Fibroblast of pulmonary artery (primary cell): ENCODE measurements at regions not wholly inside any gene's neighbourhood (a gene's known extent, or its start where the extent isn't known, plus 50 kb on each side); places are given as distances from the start of the nearest gene placed in this dataset.

ENCODE experiments used
- DNase-seq: peaks from one replicate; pipeline ENCODE4 v3.0.0-alpha.2; 2010; ENCODE audit warnings: low read depth
- H3K4me3 ChIP-seq: replicated peaks from 2 replicates; pipeline ENCODE4 v1.5.1; 2011; ENCODE audit warnings: low read depth, mild to moderate bottlenecking, control low read depth, low read length, moderate library complexity
- CTCF ChIP-seq: IDR thresholded peaks from 2 replicates; pipeline ENCODE4 v1.5.1; 2011; ENCODE audit warnings: mild to moderate bottlenecking, control low read depth, low read length, inconsistent platforms; ENCODE audit errors: missing control alignments

DNA sequence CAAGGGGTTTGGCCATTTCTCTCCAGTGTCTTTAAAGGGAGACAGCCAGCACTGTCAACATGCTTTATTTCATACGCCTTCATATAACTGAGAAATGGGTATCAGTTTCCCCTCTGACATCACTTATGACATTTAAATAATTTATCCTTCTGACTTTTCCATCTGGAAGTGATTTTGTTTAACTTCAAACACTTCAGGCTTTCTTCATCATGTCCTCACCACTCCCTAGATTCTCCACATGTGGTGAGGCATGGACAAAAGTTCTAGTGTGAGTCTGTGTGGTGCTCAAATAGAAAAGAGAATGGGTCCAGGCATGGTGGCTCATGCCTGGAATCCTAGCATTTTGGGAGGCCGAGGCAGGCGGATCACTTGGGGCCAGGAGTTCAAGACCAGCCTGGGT lies 158.6 kb downstream of the TXNL1 start:
- no peak overlapping the region for H3K4me3 ChIP-seq
- no peak for DNase-seq
- no peak for TF ChIP-seq CTCF

DNA sequence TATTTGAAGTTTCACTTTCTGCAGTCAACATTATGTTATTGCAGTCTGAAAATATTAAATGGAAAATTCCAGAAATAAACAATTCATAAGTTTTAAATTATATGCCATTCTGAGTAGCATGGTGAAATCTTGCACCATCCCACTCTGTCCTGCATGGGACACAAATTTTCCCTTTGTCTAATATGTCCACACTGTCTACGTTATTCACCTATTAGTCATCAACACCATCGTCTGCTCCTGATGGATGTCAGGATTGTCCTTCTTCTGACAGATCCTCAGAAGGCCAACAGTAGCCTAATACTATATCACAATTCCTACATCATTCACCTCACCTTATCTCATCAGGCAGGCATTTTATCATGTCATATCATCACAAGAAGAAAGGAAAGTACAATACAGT lies 163.1 kb downstream of the TXNL1 start:
- H3K4me3 ChIP-seq, result no peak overlapping the region
- peak; percentile 6 for DNase-seq
- no peak for TF ChIP-seq CTCF

DNA sequence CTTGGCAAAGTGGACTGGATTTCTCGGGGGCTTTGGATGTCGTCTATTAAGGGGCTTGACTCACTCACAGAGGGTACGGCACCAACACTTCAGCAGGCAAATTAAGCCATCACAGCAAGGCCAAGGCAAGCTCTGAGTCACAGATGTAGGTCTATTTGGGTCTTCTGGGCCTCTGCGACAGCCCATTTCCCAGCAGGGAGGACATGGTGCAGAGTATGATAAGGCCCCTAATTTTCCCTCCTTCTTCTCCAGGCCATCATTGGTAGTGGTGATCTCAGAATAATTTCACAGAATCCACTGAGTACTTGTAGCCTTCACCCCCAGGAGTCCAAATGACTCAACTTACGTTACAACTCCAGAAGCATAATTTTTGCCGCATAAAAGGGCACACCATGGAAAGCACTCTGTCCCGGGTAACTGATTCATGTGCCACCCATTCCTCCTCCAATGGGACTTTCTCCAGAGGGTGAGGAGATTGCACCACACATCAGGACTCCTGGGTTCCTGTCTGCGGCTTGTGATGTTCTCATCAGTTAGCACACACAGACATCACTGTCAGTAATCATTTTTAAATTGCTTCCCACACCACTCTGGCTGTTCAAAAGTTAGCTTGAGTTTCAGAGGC lies 164.9 kb downstream of the TXNL1 start:
- no peak for DNase-seq
- no peak overlapping the region for H3K4me3 ChIP-seq
- TF ChIP-seq CTCF, result no peak

- no peak overlapping the region for H3K4me3 ChIP-seq
- TF ChIP-seq CTCF, result no peak
- no peak for DNase-seq
These were observed 167.7 kb downstream of the TXNL1 start for GRCh38 chr18:56470406-56471351.

DNA sequence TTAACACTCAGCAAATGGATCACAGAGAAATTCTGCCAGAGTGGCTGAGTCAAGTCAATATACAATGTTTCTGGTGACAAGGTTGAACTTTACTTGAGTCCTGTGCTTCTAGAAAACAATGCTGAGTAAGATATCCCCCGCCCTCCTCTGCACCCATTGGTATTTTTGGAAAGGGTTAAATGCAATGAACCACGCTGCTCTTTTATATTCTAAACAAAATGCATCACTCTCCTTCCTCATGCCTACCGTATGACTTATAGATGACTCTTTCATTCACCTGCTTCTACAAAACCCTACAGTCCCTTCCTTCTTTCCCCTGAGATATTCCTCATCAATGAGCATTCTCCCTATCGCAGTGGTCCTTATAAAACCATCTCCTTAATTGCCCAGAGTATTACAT lies 168.8 kb downstream of the TXNL1 start:
- no peak for TF ChIP-seq CTCF
- no peak overlapping the region for H3K4me3 ChIP-seq
- DNase-seq, result no peak

- TF ChIP-seq CTCF, result no peak
- no peak for DNase-seq
- no peak overlapping the region for H3K4me3 ChIP-seq
These were observed 170.0 kb downstream of the TXNL1 start for GRCh38 chr18:56468396-56468795.
